H9 (cell line): ENCODE measurements at regions not wholly inside any gene's neighbourhood (a gene's known extent, or its start where the extent isn't known, plus 50 kb on each side); places are given as distances from the start of the nearest gene placed in this dataset.

Experiments
- DNase-seq: peaks from one replicate; pipeline ENCODE4 v3.0.0-alpha.2; 2017
- H2AFZ ChIP-seq: one replicate; pipeline ENCODE4 v1.6.1; 2013; ENCODE audit warnings: mild to moderate bottlenecking, low read length, control low read depth, moderate library complexity
- H2AK5ac ChIP-seq: 2 replicates; pipeline ENCODE4 v1.6.1; 2013; ENCODE audit warnings: low read length, control low read depth, mixed read lengths; ENCODE audit not compliant: insufficient read length
- H2BK120ac ChIP-seq: one replicate; pipeline ENCODE4 v1.6.1; 2013; ENCODE audit warnings: low read depth, mild to moderate bottlenecking, low read length, control low read depth, inconsistent platforms; ENCODE audit not compliant: poor library complexity, severe bottlenecking
- H2BK12ac ChIP-seq: 2 replicates; pipeline ENCODE4 v1.6.1; 2013; ENCODE audit warnings: low read length, control low read depth, mixed read lengths, low read depth; ENCODE audit not compliant: insufficient read length
- H2BK15ac ChIP-seq: 2 replicates; pipeline ENCODE4 v1.6.1; 2013; ENCODE audit warnings: low read depth, low read length, control low read depth
- H2BK20ac ChIP-seq: one replicate; pipeline ENCODE4 v1.6.1; 2013; ENCODE audit warnings: low read depth, mild to moderate bottlenecking, low read length, control low read depth, inconsistent platforms; ENCODE audit not compliant: poor library complexity, severe bottlenecking
- H2BK5ac ChIP-seq: 2 replicates; pipeline ENCODE4 v1.6.1; 2013; ENCODE audit warnings: low read length, control low read depth, mixed read lengths; ENCODE audit not compliant: insufficient read length
- H3K14ac ChIP-seq: 2 replicates; pipeline ENCODE4 v1.6.1; 2013; ENCODE audit warnings: low read length, control low read depth; ENCODE audit not compliant: insufficient read depth
- H3K18ac ChIP-seq: 2 replicates; pipeline ENCODE4 v1.6.1; 2013; ENCODE audit warnings: low read depth, mild to moderate bottlenecking, mixed read lengths, low read length, control low read depth; ENCODE audit not compliant: insufficient read length
- H3K23ac ChIP-seq: 2 replicates; pipeline ENCODE4 v1.6.1; 2013; ENCODE audit warnings: low read length, control low read depth, mixed read lengths, low read depth; ENCODE audit not compliant: insufficient read length
- H3K23me2 ChIP-seq: 2 replicates; pipeline ENCODE4 v1.6.1; 2013; ENCODE audit warnings: low read depth, mild to moderate bottlenecking, mixed read lengths, low read length, control low read depth; ENCODE audit not compliant: insufficient read length, poor library complexity, severe bottlenecking
- H3K27ac ChIP-seq: 2 replicates; pipeline ENCODE4 v1.5.1; 2013; ENCODE audit warnings: low read length, control low read depth, mixed read lengths, low read depth; ENCODE audit not compliant: insufficient read length
- H3K27me3 ChIP-seq: 2 replicates; pipeline ENCODE4 v1.6.1; 2013; ENCODE audit warnings: low read length, control low read depth, inconsistent platforms; ENCODE audit not compliant: insufficient read depth
- H3K4ac ChIP-seq: 2 replicates; pipeline ENCODE4 v1.6.1; 2013; ENCODE audit warnings: low read depth, mild to moderate bottlenecking, control low read depth, inconsistent platforms, low read length, moderate library complexity
- H3K4me1 ChIP-seq: 2 replicates; pipeline ENCODE4 v1.6.1; 2013; ENCODE audit warnings: low read length, control low read depth, inconsistent platforms; ENCODE audit not compliant: insufficient read depth
- H3K4me2 ChIP-seq: 2 replicates; pipeline ENCODE4 v1.6.1; 2013; ENCODE audit warnings: low read length, control low read depth, mixed read lengths; ENCODE audit not compliant: insufficient read length, insufficient read depth
- H3K56ac ChIP-seq: 2 replicates; pipeline ENCODE4 v1.6.1; 2013; ENCODE audit warnings: low read depth, mild to moderate bottlenecking, mixed read lengths, low read length, control low read depth; ENCODE audit not compliant: insufficient read length
- H3K79me1 ChIP-seq: 2 replicates; pipeline ENCODE4 v1.6.1; 2013; ENCODE audit warnings: low read depth, mild to moderate bottlenecking, moderate library complexity, low read length, control low read depth, inconsistent platforms; ENCODE audit not compliant: insufficient read depth, poor library complexity, severe bottlenecking
- H3K79me2 ChIP-seq: 2 replicates; pipeline ENCODE4 v1.6.1; 2013; ENCODE audit warnings: low read length, control low read depth, inconsistent platforms; ENCODE audit not compliant: insufficient read depth
- H3K9ac ChIP-seq: 2 replicates; pipeline ENCODE4 v1.6.1; 2013; ENCODE audit warnings: low read length, control low read depth, mixed read lengths; ENCODE audit not compliant: insufficient read length; ENCODE audit errors: extremely low read depth
- H3K9me3 ChIP-seq: one replicate; pipeline ENCODE4 v1.6.1; 2013; ENCODE audit warnings: low read depth, low read length, inconsistent platforms; ENCODE audit not compliant: control insufficient read depth
- H3T11ph ChIP-seq: one replicate; pipeline ENCODE4 v1.6.1; 2013; ENCODE audit warnings: mild to moderate bottlenecking, low read length, control low read depth, inconsistent platforms
- H4K20me1 ChIP-seq: one replicate; pipeline ENCODE4 v1.6.1; 2013; ENCODE audit not compliant: control insufficient read depth, insufficient read length, insufficient read depth
- H4K5ac ChIP-seq: 2 replicates; pipeline ENCODE4 v1.6.1; 2013; ENCODE audit warnings: low read depth, mild to moderate bottlenecking, mixed read lengths, low read length, control low read depth; ENCODE audit not compliant: insufficient read length
- H4K8ac ChIP-seq: replicated peaks from 2 replicates; pipeline ENCODE4 v1.6.1; 2013; ENCODE audit warnings: low read length, control low read depth, mixed read lengths, low read depth; ENCODE audit not compliant: insufficient read length
- H4K91ac ChIP-seq: 2 replicates; pipeline ENCODE4 v1.6.1; 2013; ENCODE audit warnings: low read depth, mild to moderate bottlenecking, moderate library complexity, mixed read lengths, low read length, control low read depth; ENCODE audit not compliant: insufficient read length
- H3K27ac Mint-ChIP-seq, 3 experiments: 2 replicates in 2 of 3; 3 replicates in 1 of 3; pipeline ENCODE4 v1.8.0; 2020 to 2021; ENCODE audit warnings: mixed read lengths in 3 of 3, mild to moderate bottlenecking in 1 of 3, moderate library complexity in 1 of 3
- H3K27me3 Mint-ChIP-seq: 2 replicates; pipeline ENCODE4 v1.8.0; 2021; ENCODE audit warnings: low read depth, mild to moderate bottlenecking, moderate library complexity, mixed read lengths
- H3K36me3 Mint-ChIP-seq, 3 experiments: 2 replicates in 2 of 3; 3 replicates in 1 of 3; pipeline ENCODE4 v1.8.0; 2020 to 2021; ENCODE audit warnings: low read depth in 3 of 3, mixed read lengths in 3 of 3; ENCODE audit not compliant: insufficient read depth in 1 of 3
- H3K4me1 Mint-ChIP-seq, 2 experiments: 2 replicates each; pipeline ENCODE4 v1.8.0; 2020; ENCODE audit warnings: mixed read lengths in 2 of 2
- H3K4me3 Mint-ChIP-seq, 2 experiments: 2 replicates in 1 of 2; 3 replicates in 1 of 2; pipeline ENCODE4 v1.8.0; 2020 to 2021; ENCODE audit warnings: mild to moderate bottlenecking in 2 of 2, mixed read lengths in 2 of 2, moderate library complexity in 1 of 2
- H3K9me3 Mint-ChIP-seq, 2 experiments: 2 replicates in 1 of 2; 3 replicates in 1 of 2; pipeline ENCODE4 v1.8.0; 2020; ENCODE audit warnings: mild to moderate bottlenecking in 2 of 2, mixed read lengths in 2 of 2, moderate library complexity in 1 of 2
- CTCF ChIP-seq: fragments of 200-600 bp; sonication (generic); conservative IDR thresholded peaks from 3 replicates; pipeline ENCODE4 v1.8.0; 2021; ENCODE audit warnings: antibody characterized with exemption, mild to moderate bottlenecking
- WGBS: extraction: QIAGEN DNeasy Blood & Tissue Kit; methylation state at CpG from one replicate; pipeline ENCODE4 v1.1.7; 2013; ENCODE audit warnings: missing lambda C conversion rate, low lambda C conversion rate, mixed read lengths; ENCODE audit not compliant: insufficient read length; ENCODE audit errors: extremely low coverage; 5-methylcytosine and 5-hydroxymethylcytosine counted together

- peaks cover 9% of the 10 kb centered on the region for H3K9me3 ChIP-seq
- no peak overlapping the region for H3K14ac ChIP-seq
- Mint-ChIP-seq H3K36me3 (peaks cover 0 to 14% (median 2%) of the 10 kb centered on the region in 3 experiments; a peak in 3 of 7 replicates), H3K4me3 (no peak overlapping the region), H3K4me1 (peaks cover 22 to 29% of the 10 kb centered on the region in 2 experiments), H3K27me3 (no peaks in the 10 kb centered on the region), H3K9me3 (peaks cover 2 to 9% of the 10 kb centered on the region in 2 experiments; a peak in 4 of 5 replicates), H3K27ac (peak overlapping the region in 1 of 3 experiments; percentile 50; a peak in 1 of 7 replicates)
- no peaks in the 10 kb centered on the region for H3K23me2 ChIP-seq
- no peak overlapping the region for H2BK120ac ChIP-seq
- H3T11ph ChIP-seq, result no peak overlapping the region
- no peak overlapping the region for H3K27ac ChIP-seq
- no CpG with 5 or more reads among the region's 3 CpGs for WGBS
- H3K4ac ChIP-seq, result no peak overlapping the region
- no peak overlapping the region for H2AFZ ChIP-seq
- DNase-seq, result no peak
- no peak overlapping the region for H2BK5ac ChIP-seq
- H3K23ac ChIP-seq, result no peak overlapping the region
- H2BK15ac ChIP-seq, result no peak overlapping the region
- H2AK5ac ChIP-seq, result no peak overlapping the region
- H3K27me3 ChIP-seq, result no peaks in the 10 kb centered on the region
- no peaks in the 10 kb centered on the region for H3K79me1 ChIP-seq
- H2BK20ac ChIP-seq, result no peak overlapping the region
- no peaks in the 10 kb centered on the region for H3K79me2 ChIP-seq
- H3K56ac ChIP-seq, result no peak overlapping the region
- no peaks in the 10 kb centered on the region for H4K20me1 ChIP-seq
- no peak for TF ChIP-seq CTCF
- no peaks in the 10 kb centered on the region; the same call in 1 of the 2 replicates for H3K4me1 ChIP-seq
- no peak overlapping the region for H3K4me2 ChIP-seq
- H4K8ac ChIP-seq, result no peak overlapping the region
- no peak overlapping the region for H4K5ac ChIP-seq
- H4K91ac ChIP-seq, result no peak overlapping the region
- no peak overlapping the region for H2BK12ac ChIP-seq
- no peak overlapping the region for H3K9ac ChIP-seq
- H3K18ac ChIP-seq, result no peak overlapping the region
Observed at GRCh38 chr5:125576822-125577221, 830.4 kb upstream of the ZNF608 start.
